Occipital lobe (tissue), 1 donor: ENCODE measurements at regions not wholly inside any gene's neighbourhood (a gene's known extent, or its start where the extent isn't known, plus 50 kb on each side); places are given as distances from the start of the nearest gene placed in this dataset.
"Not testable (repeated sequence)": the region's sequence is repeated elsewhere in the genome, so short reads cannot be mapped to it uniquely, and the experiment has no call there.

Experiments
- DNase-seq: peaks from one replicate; lab custom pipeline; 2025; lab: John Stamatoyannopoulos, UW

- no peak for DNase-seq
Measured at GRCh38 chr3:8305371-8305770, 196.3 kb upstream of the LMCD1 start.

GRCh38 chr3:8307545-8308110, 194.0 kb upstream of the LMCD1 start:
- no peak for DNase-seq

GRCh38 chr3:8311321-8311720, 190.3 kb upstream of the LMCD1 start:
- no peak for DNase-seq

DNA sequence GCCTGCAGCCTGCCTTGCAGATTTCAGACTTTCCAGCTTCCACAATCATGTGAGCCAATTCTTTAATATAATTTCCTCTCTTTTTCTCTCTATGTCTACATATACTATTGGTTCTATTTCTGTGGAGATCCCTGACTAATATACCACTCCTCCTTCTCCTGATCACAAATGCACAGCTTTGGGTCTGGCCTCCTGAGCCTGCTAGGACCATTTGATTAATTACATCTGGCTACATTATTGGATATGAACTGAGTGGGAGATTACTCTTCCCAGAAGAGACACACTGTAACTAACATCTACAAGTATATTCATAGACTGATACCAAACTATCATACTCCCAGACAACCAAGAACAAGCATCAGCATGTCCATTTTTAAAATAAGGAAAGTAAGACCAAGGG, 188.9 kb upstream of the LMCD1 start:
- DNase-seq: no peak

- DNase-seq: no peak
Measured at GRCh38 chr3:8313560-8314267, 187.9 kb upstream of the LMCD1 start.

DNA sequence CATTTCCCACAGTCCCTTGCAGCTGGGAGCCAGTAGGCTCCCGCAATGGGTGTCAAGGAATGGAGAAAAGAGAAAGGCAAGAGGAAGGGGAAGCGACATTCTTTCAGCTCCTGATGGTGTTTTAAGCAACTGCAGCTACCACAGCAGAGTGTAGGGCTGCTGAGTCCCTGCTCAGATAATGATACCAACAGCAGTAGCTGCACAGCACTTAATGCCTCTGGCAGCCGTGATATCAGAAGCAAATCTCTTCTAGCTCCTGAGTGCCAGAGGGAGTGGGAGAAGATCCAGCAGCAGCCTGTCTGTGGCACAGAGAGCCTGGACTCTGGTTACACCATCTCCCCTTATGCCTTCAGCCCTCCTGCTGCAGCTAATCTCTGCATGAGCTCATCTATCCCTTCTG, 186.1 kb upstream of the LMCD1 start:
- DNase-seq: not testable (repeated sequence)

GRCh38 chr3:8317661-8318649, 183.7 kb upstream of the LMCD1 start:
- no peak for DNase-seq

GRCh38 chr3:8319935-8320634, 181.5 kb upstream of the LMCD1 start:
- no peak for DNase-seq

- no peak for DNase-seq
Measured at GRCh38 chr3:8320711-8321458, 180.7 kb upstream of the LMCD1 start.

DNA sequence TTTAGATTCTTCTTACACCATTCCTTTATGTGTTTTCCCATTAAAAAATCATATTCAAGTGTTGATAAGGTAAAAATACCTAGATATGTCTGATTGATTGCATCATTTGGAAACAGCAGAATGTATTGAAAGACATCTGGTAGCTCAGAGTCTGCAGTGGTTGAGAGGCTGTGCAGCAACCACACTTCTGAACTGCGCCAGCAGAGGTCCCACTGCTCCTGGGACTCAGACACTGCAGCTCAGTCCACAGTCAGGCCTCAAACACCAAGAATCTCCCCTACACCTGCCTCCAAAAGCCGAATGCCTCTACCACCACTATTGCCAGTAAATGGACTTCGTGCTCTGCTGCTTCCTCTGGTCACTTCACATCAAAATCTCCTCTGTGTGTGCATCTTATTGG, 176.9 kb upstream of the LMCD1 start:
- no peak for DNase-seq

DNA sequence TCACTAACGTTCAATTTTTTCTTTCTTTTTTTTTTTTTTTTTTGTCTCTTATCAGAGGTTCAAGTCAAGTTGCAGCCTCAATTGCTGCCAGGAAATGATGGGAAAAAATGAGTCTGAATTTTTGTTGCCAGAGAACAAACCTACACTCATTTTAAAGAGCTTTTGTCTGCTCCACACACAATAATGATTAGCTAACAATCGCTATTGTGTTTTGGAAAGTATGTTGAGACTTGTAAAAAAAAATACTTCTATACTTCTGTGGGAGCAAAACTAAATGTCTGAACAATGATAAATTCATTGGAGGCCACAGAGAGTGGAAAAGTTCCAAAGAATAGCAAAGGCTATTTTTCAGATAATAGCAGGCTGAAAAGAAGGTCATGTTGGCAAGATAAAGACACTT, 176.3 kb upstream of the LMCD1 start:
- DNase-seq: no peak

DNA sequence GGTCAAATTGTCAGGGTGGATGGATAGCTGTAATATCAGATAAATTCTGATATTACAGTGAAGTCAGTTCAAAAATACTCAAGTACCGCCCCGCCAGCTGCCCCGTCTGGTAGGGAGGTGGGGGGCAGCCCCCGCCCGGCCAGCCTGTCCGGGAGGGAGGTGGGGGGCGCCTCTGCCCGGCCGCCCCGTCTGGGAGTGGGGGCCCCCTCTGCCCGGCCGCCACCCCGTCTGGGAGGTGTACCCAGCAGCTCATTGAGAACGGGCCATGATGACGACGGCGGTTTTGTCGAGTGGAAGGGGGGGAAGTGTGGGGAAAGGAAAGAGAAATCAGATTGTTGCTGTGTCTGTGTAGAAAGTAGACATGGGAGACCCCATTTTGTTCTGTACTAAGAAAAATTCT, 175.8 kb upstream of the LMCD1 start:
- not testable (repeated sequence) for DNase-seq

GRCh38 chr3:8327739-8328138, 173.9 kb upstream of the LMCD1 start:
- DNase-seq: no peak

DNA sequence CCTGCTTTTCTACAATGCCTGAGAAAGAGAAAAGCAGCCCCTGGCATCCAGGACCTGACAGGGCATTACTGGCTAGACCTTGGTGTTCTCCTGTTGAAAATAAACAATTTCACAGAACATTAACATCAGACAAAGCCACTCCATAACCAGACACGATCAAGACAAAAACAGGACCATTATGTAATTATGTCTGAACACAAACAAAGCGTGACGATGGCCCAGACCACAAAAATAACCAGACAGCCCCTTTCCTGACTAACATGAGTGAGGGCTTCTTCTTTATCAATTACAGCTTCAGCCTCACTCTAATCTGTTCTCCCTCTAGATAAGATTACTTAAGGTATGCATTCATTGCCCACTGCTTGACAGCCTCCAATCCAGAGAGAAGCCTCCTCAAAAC, 172.7 kb upstream of the LMCD1 start:
- no peak for DNase-seq

DNA sequence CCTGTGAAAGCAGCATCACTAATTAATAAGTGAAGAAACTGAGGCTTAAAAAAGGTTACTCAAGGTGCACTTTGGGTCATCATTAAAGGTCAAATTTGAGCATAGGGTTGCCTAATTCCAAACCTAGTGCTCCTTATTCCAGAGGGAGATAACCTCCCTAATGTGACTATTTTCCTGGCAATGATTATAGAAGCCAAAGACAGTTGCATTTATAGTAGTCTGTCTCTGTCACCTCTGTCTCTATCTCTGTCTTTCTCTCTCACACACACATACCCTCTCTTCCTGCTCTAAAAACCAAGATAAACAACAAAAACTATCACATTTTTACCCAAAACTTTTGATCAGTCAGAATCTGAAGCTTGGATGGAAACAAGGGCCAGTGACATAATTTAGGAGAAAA, 172.0 kb upstream of the LMCD1 start:
- DNase-seq: no peak

DNA sequence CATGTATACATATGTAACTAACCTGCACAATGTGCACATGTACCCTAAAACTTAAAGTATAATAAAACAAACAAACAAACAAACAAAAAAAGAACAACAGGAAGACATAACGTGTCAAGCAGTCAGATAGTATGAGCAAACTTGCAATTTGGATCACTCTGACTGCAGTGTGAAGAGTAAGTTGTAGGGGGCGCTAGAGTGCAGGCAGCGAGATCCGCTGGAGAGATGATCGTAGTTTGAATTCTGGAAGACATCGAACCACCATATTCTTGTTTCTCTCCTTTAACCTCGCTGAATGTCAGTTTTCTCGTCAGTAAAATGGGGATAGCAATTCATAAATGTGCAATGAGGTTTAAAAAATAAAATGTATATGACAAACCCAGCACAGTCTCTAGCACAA, 165.2 kb upstream of the LMCD1 start:
- DNase-seq: no peak

- no peak for DNase-seq
Measured at GRCh38 chr3:8338424-8338823, 163.2 kb upstream of the LMCD1 start.

GRCh38 chr3:8341821-8342247, 159.8 kb upstream of the LMCD1 start:
- DNase-seq: no peak

GRCh38 chr3:8343058-8343457, 158.6 kb upstream of the LMCD1 start:
- DNase-seq: no peak

GRCh38 chr3:8345398-8345797, 156.2 kb upstream of the LMCD1 start:
- no peak for DNase-seq

GRCh38 chr3:8348076-8348475, 153.5 kb upstream of the LMCD1 start:
- no peak for DNase-seq
